Thyroid gland (tissue), 4 donors: ENCODE measurements at regions not wholly inside any gene's neighbourhood (a gene's known extent, or its start where the extent isn't known, plus 50 kb on each side); places are given as distances from the start of the nearest gene placed in this dataset.

Source experiments
- CTCF ChIP-seq, 6 experiments: fragments of 200-600 bp in 3 of 6; fragments of 450-650 bp in 3 of 6; sonication (generic) in 3 of 6; IDR thresholded peaks; one replicate each; pipeline ENCODE4 v1.5.1; 2016 to 2019; ENCODE audit warnings: antibody characterized with exemption in 6 of 6, mild to moderate bottlenecking in 2 of 6, inconsistent platforms in 1 of 6, moderate library complexity in 1 of 6
- POLR2A ChIP-seq, 2 donors: fragments of 450-650 bp; IDR thresholded peaks; one replicate each; pipeline ENCODE4 v1.6.1; 2017; ENCODE audit warnings: antibody characterized with exemption in 2 of 2, mild to moderate bottlenecking in 2 of 2, moderate library complexity in 1 of 2

DNA sequence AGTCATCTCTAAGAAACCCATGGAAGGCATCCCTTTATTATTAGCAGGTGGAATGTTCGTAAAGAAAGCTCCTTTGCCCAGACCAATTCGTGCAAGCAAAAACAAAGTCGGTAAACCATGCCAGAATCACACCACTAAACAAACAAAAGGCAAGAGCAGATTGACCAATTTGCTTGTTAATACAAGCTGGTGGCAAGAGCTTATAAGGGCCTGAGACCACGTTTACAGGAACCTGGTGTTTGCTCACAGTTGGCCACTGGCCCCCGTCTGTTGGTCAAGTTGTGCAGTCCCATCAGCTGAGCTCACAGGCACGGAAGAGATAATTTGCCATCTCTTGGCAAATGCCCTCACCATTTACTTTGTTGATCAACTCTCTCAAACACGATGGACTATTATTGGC is 342.2 kb upstream of the MKI67 start:
- TF ChIP-seq CTCF (IDR thresholded peaks at IDR 0.05) (no peak), POLR2A (IDR thresholded peaks at IDR 0.05) (no peak)
